ENCODE measurements at regions not wholly inside any gene's neighbourhood (a gene's known extent, or its start where the extent isn't known, plus 50 kb on each side); places are given as distances from the start of the nearest gene placed in this dataset.

DNA sequence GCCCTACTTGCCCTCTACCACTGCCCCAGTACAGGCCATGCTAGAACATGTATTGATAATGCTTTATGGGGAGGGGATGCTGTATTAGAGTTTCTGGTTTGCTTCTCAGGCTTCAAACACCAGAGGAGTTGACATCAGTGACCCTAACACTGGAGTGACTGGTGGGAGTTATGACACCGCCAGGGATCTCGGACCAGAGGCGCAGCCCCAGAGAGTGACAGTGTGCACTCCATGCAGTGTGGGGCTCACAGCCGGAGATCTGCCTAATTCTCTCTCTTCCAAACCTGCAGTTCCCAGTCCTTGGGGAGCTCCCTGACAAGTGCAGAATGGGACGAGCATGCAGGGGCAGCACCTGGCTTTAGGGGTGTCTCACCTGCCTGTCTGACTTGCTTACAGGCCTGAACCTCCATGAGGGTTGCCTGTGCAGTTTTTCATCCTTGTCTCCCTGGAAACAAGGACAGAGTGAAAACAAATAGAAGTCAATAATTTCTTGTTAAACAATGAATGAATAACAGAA is 244.9 kb upstream of the MYT1L start:
- DNase-seq (ENCODE audit: low spot score): no peak
- Histone ChIP-seq H3K4me3 (ENCODE audit: low read depth, low read length, poor library complexity, severe bottlenecking) (no peak overlapping the region), H3K79me2 (ENCODE audit: insufficient read depth, low read depth, low read length) (no peaks in the 10 kb centered on the region), H3K4me1 (ENCODE audit: insufficient read depth, low read length, poor library complexity, severe bottlenecking) (no peaks in the 10 kb centered on the region), H2AFZ (ENCODE audit: low read length) (no peak overlapping the region), H3K36me3 (ENCODE audit: insufficient read depth, low read length) (no peaks in the 10 kb centered on the region), H3K4me2 (ENCODE audit: low read length) (no peak overlapping the region), H3K27ac (ENCODE audit: low read depth, low read length, poor library complexity, severe bottlenecking) (no peak overlapping the region), H4K20me1 (ENCODE audit: insufficient read depth, low read length) (no peaks in the 10 kb centered on the region), H3K9me2 (ENCODE audit: insufficient read depth, low read length) (no peaks in the 10 kb centered on the region), H3K9me3 (ENCODE audit: low read length) (peaks cover 10% of the 10 kb centered on the region; the same call in 1 of the 2 replicates)
- TF ChIP-seq EZH2phosphoT487 (IDR thresholded peaks at IDR 0.05; ENCODE audit: borderline replicate concordance, low read depth, low read length): no peak
- TF ChIP-seq, protein P1, sequence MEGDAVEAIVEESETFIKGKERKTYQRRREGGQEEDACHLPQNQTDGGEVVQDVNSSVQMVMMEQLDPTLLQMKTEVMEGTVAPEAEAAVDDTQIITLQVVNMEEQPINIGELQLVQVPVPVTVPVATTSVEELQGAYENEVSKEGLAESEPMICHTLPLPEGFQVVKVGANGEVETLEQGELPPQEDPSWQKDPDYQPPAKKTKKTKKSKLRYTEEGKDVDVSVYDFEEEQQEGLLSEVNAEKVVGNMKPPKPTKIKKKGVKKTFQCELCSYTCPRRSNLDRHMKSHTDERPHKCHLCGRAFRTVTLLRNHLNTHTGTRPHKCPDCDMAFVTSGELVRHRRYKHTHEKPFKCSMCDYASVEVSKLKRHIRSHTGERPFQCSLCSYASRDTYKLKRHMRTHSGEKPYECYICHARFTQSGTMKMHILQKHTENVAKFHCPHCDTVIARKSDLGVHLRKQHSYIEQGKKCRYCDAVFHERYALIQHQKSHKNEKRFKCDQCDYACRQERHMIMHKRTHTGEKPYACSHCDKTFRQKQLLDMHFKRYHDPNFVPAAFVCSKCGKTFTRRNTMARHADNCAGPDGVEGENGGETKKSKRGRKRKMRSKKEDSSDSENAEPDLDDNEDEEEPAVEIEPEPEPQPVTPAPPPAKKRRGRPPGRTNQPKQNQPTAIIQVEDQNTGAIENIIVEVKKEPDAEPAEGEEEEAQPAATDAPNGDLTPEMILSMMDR (conservative IDR thresholded peaks at IDR 0.05; ENCODE audit: low read length): no peak
- CTCF ChIA-PET (ENCODE audit: unreplicated experiment): no interaction called here
- BruUV-seq (replicated peaks): no TSS peak
- POLR2A ChIA-PET: no interaction called here
- intact Hi-C loops (cut with micrococcal nuclease; ENCODE audit: unreplicated experiment): no loop called here

GRCh38 chr2:2575181-2575577 is 244.1 kb upstream of the MYT1L start:
- no peak overlapping the region for H3K4me3 ChIP-seq (ENCODE audit: low read depth, low read length, poor library complexity, severe bottlenecking)
- peaks cover 10% of the 10 kb centered on the region; the same call in 1 of the 2 replicates for H3K9me3 ChIP-seq (ENCODE audit: low read length)
- no peak overlapping the region for H3K27ac ChIP-seq (ENCODE audit: low read depth, low read length, poor library complexity, severe bottlenecking)
- CTCF ChIA-PET (ENCODE audit: unreplicated experiment): no interaction called here
- no peaks in the 10 kb centered on the region for H3K9me2 ChIP-seq (ENCODE audit: insufficient read depth, low read length)
- no TSS peak for BruUV-seq (replicated peaks)
- no peak overlapping the region for H3K4me2 ChIP-seq (ENCODE audit: low read length)
- no peaks in the 10 kb centered on the region for H3K4me1 ChIP-seq (ENCODE audit: insufficient read depth, low read length, poor library complexity, severe bottlenecking)
- H3K79me2 ChIP-seq (ENCODE audit: insufficient read depth, low read depth, low read length): no peaks in the 10 kb centered on the region
- POLR2A ChIA-PET: interaction anchor here (0.6 kb wide), 1 partner anchor 185 kb away, joined by 3 read pairs; no protein-coding TSS in a partner anchor
- H2AFZ ChIP-seq (ENCODE audit: low read length): no peak overlapping the region
- intact Hi-C loops (cut with micrococcal nuclease; ENCODE audit: unreplicated experiment): no loop called here
- TF ChIP-seq, protein P1 (conservative IDR thresholded peaks at IDR 0.05; ENCODE audit: low read length): no peak
- TF ChIP-seq EZH2phosphoT487 (IDR thresholded peaks at IDR 0.05; ENCODE audit: borderline replicate concordance, low read depth, low read length): no peak
- no peaks in the 10 kb centered on the region for H4K20me1 ChIP-seq (ENCODE audit: insufficient read depth, low read length)
- no peaks in the 10 kb centered on the region for H3K36me3 ChIP-seq (ENCODE audit: insufficient read depth, low read length)
- DNase-seq (ENCODE audit: low spot score): no peak

DNA sequence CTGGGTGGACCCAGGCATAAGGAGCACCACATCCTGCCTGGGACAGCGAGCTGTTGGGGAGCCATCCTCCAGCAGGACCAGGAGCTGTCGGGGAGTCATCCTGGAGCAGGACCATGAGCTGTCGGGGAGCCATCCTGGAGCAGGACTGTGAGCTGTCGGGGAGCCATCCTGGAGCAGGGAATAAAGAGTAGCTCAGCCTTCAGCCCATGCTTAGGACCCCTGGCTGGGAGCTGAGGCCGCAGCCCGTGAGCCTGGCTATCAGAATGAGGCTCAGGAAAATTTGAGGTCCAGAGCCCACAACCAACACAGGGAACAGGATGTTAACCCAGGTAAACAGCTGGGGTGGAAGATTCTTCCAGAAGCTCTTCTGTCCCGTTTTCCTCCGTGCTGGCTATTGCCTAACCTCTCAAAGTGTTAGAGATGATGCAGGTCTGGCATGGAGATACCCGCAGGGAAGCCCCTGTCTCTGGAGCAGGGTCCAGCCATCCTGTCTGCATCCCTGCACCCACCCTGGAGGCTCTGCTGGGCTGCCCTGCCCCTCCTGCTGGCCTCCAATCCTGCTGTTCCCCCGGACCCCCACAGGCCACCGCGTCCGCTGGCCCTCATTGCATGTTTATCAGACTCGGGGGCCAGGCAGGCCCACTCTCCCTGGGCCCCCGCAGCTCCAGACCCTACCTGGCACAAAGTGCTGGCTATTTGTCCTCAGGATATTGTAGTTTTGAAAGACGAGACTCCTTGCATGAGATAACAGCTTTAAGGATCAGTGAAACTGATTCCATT is 243.5 kb upstream of the MYT1L start:
- DNase-seq (ENCODE audit: low spot score): no peak
- no peaks in the 10 kb centered on the region for H3K79me2 ChIP-seq (ENCODE audit: insufficient read depth, low read depth, low read length)
- no peaks in the 10 kb centered on the region for H3K36me3 ChIP-seq (ENCODE audit: insufficient read depth, low read length)
- no peak overlapping the region for H3K27ac ChIP-seq (ENCODE audit: low read depth, low read length, poor library complexity, severe bottlenecking)
- no peaks in the 10 kb centered on the region for H3K4me1 ChIP-seq (ENCODE audit: insufficient read depth, low read length, poor library complexity, severe bottlenecking)
- H3K4me3 ChIP-seq (ENCODE audit: low read depth, low read length, poor library complexity, severe bottlenecking): no peak overlapping the region
- no peak overlapping the region for H2AFZ ChIP-seq (ENCODE audit: low read length)
- no peak overlapping the region for H3K4me2 ChIP-seq (ENCODE audit: low read length)
- POLR2A ChIA-PET: interaction anchor here (0.6 kb wide), 1 partner anchor 184 kb away, joined by 3 read pairs; no protein-coding TSS in a partner anchor
- no peak for TF ChIP-seq EZH2phosphoT487 (IDR thresholded peaks at IDR 0.05; ENCODE audit: borderline replicate concordance, low read depth, low read length)
- TF ChIP-seq, protein P1 (conservative IDR thresholded peaks at IDR 0.05; ENCODE audit: low read length): no peak
- intact Hi-C loops (cut with micrococcal nuclease; ENCODE audit: unreplicated experiment): no loop called here
- peaks cover 10% of the 10 kb centered on the region; the same call in 1 of the 2 replicates for H3K9me3 ChIP-seq (ENCODE audit: low read length)
- BruUV-seq (replicated peaks): no TSS peak
- CTCF ChIA-PET (ENCODE audit: unreplicated experiment): no interaction called here
- H3K9me2 ChIP-seq (ENCODE audit: insufficient read depth, low read length): no peaks in the 10 kb centered on the region
- H4K20me1 ChIP-seq (ENCODE audit: insufficient read depth, low read length): no peaks in the 10 kb centered on the region
